Umbilical cord (tissue), 1 donor: ENCODE measurements at regions not wholly inside any gene's neighbourhood (a gene's known extent, or its start where the extent isn't known, plus 50 kb on each side); places are given as distances from the start of the nearest gene placed in this dataset.
"Not testable (repeated sequence)": the region's sequence is repeated elsewhere in the genome, so short reads cannot be mapped to it uniquely, and the experiment has no call there.

ENCODE experiments used
- DNase-seq: peaks from one replicate; pipeline ENCODE4 v3.0.0-alpha.2; 2015; ENCODE audit warnings: low spot score

DNA sequence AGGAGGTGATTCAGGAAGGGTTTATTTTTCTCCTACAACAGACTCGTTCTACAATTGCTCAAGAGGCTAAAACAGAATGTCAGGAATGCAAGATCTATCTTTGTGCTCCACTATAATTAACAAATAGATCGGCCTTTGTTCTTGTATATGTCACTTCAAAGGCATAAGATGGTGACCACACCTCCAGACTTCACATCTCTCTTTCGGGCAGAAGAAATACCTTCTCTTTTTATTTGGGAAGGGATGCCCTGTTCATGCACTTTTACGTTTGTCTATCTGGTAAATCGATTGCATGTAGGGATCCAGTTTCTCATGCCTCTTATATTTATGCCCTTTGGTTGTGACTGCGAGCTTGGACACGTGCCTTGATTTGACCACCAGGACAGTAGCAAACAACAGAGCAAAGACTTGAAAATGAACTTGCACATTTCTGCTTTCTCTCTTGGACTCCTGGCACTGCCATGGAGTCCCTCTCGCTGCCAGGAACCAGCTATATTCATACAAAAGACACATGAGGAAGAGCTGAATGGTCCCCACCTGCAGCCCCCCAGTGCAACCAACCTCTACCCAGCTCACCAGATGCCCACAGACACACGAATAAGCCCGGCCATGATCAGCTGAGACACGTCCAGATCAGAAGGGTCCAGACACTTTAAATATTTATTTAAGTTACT, 219.8 kb upstream of the STXBP5 start:
- no peak for DNase-seq

GRCh38 chr6:146985111-146985510, 219.1 kb upstream of the STXBP5 start:
- no peak for DNase-seq

GRCh38 chr6:146985966-146986365, 218.3 kb upstream of the STXBP5 start:
- no peak for DNase-seq

GRCh38 chr6:146987938-146988337, 216.3 kb upstream of the STXBP5 start:
- DNase-seq: not testable (repeated sequence)

DNA sequence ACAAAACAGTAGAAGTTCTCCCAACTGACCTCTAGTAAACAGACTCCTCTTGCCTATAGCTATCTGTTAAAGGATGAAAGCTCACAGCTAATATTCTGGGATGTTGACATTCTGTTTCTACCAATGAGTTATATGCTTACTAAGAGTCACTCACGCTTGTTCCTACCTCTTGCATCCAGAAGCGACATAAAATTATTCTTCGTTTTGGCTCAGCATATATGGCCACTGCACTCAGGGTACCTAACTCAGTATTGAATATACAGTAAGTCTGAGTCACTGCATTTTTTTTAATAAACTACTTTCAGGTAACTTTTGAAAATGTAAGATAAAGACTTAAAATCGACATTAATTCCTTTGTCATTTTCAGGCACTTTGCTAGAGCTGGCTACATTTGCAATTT, 214.4 kb upstream of the STXBP5 start:
- DNase-seq: no peak

DNA sequence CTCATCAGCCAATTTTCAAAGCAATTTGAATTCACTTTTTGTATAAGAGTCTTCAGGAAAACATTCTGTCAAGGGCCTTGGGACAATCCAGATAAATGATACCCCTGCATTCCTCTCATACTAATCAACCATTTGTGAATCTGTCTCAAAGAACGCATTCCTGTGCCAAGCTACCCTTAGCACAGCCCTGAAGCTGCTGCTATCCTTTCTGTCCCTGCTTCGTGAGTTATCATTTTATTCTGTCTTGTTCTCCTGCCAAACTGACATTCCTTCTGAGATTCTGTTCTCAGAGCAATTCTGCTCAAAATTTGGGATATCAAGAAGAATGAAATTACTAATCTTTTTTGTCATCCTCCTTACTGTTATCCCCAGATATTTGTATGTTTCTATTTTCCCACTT, 213.9 kb upstream of the STXBP5 start:
- DNase-seq: no peak

GRCh38 chr6:146990821-146991798, 213.1 kb upstream of the STXBP5 start:
- DNase-seq: no peak

- DNase-seq: no peak
Observed at GRCh38 chr6:146997062-146997461, 207.2 kb upstream of the STXBP5 start.

- DNase-seq: no peak
Observed at GRCh38 chr6:146999766-147000165, 204.5 kb upstream of the STXBP5 start.

DNA sequence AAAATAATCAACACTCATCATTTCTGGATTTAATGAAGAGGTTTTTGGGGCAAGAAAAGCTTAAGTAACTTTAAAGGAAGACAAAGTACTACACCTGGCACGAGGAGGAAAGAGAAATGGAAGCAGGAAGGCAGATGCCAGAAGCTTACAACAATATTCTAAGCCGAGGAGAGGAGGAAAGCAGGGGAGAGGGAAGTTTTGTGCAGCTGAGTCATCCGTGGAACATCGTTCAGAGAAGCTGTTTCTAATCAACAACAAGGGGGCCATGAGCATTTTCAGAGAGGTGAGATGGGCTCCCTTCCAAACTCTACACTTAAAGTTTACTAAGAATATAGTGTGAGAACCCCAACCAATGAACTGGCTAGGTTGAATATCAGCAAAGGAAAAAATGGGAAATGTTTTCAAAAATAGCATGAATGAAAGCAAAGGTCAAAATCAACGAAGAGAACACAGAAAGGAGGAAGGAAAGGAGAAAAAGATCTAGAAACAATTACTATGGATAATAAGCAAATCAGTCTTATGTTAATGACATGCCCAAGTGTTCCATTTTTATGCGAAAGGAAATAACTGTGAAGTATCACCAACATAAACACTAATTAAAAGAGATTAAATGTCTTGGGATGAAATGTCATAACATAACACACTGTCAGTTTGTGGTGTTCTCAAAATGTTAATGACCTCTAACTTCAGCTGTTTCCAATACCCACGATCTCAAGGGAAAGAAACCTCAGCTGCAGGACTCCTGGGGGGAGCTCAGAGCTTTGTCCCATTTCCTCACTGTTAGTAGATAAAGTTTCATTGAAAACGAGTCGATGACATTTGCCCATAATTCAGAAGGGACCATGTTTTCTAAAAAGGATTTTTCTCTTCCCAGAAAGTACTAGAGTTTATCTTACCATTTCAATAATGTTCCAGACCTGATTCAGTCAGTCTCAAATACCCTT, 203.4 kb upstream of the STXBP5 start:
- peak; percentile 2 for DNase-seq

DNA sequence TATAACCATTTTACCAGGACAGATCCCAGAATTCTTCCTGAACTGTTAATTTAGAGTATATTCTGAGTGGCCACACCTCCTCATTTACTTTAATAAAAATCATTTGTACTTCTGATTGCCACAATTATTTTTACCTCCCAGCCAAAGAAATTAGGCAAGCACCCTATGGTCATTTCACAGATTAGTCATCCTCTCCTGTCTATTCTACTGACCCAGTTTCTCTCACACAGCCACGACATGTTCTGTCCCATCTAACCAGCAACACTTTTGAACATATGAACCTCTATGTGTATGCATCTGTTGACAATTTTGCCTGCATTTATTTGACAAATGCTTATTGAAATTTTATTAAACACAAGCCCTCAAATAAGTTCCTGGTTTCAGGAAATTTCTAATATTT, 202.6 kb upstream of the STXBP5 start:
- DNase-seq: no peak

DNA sequence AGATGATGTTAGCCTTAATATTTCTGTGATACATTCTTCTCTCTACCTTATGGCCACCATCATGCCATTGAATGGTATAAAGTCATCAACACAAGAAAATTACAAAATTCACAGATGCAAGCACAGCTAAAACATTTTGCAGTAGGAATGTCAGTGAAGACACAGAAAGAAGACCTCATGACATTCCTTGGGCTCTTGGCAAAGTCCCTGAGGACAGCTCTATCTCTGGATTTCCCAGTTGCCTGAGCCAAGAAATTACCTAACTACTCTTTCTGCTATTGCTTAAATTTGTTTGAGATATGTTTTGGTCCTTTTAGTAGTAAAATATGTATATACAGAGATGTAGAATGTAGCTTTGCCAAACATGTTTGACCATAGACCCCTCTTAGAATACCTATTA, 201.0 kb upstream of the STXBP5 start:
- no peak for DNase-seq

DNA sequence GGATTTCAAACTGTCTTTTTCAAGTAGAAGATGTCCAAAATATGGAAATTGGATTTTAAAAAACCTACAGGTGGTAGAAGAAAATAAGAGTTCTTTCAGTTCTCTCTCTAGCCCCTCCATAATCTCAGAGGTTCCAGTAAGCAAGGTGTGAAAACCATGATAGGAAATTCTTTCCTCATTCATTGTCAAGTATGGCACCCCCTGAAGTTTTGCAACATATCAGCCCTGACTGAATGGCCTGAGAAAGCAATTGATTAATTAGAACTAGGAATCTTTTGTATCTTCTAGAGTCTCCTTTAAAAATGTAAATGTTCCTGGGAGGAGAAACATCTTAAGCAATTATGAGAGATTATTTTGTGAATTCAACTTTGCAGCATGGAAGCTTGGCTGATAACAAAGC, 198.7 kb upstream of the STXBP5 start:
- no peak for DNase-seq

GRCh38 chr6:147007441-147007840, 196.8 kb upstream of the STXBP5 start:
- DNase-seq: no peak

DNA sequence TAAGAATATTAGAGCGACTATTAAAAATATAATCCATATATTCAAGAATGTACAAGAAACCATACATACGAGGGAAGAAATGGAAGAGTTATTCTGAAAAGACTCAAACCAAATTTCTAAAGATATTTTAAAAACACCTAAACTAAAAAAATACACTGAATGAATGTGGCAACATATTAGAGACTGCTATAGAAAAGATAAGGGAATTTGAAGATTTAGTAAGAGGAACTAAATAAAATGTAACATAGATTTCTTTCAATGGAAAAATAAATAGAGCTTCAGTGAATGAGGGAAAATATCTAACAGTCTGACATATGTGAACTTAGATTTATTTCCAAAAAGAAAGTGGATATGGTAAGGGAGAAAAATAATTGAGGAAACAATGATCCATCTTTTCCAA, 194.9 kb upstream of the STXBP5 start:
- DNase-seq: no peak

GRCh38 chr6:147015674-147016073, 188.5 kb upstream of the STXBP5 start:
- no peak for DNase-seq

DNA sequence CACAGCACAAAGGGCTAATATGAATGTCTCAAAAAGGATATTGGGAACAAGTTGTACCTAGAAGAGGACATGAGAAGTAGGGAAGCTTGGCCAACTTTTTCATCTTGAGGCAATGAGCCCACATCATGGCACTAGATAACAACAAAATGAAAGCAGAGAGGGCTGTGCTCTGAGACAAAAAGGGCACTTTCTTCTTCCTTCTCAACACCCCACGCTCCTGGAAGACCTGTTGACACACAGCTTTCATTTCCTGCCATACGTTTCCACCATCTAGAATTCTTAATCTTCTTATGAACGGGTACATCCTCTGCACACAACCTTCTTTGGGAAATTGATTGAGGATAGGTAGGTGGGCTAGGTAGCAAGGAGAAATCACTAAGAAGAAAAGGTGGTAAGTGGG, 187.8 kb upstream of the STXBP5 start:
- no peak for DNase-seq

- DNase-seq: no peak
Observed at GRCh38 chr6:147017153-147017552, 187.1 kb upstream of the STXBP5 start.

- DNase-seq: no peak
Observed at GRCh38 chr6:147019001-147019400, 185.2 kb upstream of the STXBP5 start.

DNA sequence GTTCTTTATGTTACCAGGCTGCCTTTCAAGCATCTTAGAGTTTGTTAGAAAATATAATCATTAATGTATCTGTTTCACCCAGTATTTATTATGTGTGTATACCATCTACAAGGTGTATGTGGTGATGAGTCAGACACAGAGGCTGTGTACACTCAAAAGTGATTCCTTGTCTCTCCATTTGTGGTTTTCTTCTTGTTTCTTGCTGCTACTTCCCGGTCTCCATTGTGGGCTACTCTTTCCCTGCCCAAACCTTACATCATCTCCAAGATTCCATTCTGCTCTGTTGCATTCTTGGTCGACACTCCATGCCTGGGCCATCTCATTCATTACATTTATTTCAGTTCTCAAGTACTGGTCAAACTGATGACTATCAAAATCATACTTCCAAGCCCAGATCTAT, 182.2 kb upstream of the STXBP5 start:
- no peak for DNase-seq

- no peak for DNase-seq
Observed at GRCh38 chr6:147023148-147023547, 181.1 kb upstream of the STXBP5 start.

GRCh38 chr6:147023581-147023980, 180.6 kb upstream of the STXBP5 start:
- no peak for DNase-seq
